ENCODE measurements at regions not wholly inside any gene's neighbourhood (a gene's known extent, or its start where the extent isn't known, plus 50 kb on each side); places are given as distances from the start of the nearest gene placed in this dataset.

DNA sequence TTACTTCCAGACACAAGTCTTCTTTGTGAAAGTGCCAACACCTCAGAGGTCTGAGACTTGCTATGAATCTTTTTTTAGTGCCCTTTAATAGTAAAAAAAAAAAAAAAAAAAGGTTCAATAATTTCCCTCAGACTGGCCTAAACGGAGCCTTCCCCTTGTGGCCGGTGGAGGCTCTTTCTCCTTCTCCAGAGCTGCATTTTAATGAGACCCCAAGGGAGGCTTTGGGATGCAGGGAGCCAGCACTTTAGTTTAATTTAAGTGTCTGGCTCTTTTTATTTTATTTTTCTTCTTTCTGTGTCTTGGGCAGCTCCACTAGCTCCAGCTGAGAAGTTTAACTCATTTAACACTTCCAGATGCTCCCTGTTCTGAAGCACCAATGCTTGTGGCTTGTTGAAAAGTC, 67.8 kb upstream of the MAPK4 start:
- DNase-seq = no peak

DNA sequence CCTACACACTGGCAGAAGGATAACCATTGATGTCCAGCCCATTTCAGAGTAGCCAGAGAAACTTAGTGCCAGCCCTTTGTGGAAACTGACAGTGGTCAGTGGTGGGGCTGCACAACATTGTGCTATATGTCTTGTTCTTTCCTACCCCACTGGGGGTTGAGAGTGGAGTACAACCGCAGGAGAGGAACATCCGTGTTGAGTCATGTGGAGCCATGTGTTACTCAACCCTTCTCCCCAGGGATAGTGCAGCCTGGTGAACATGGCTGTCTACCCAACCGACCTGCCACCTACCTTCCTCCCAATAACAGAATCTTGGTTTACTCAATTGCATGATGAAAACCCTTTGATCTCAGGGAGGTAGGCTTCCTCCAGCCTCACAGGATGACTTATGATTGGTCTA, 65.3 kb upstream of the MAPK4 start:
- no peak for DNase-seq

DNA sequence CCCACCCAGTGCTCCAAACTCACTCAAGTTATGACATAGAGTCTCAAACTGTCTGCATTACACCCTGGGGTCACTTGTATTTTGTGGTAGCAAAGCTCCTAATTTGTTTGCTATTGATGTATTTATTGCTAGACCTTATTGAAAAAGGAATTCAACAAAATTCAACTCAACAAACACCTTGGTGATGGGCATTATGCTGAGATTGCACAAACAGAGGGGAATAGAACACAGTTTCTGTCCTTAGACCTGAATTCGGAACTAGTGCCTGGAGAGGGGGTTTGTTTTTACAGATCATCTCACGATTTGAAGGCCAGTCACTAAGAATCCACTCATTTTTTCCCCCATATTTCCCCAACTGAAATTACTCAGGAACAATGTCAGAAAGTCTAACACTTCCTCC, 53.5 kb upstream of the MAPK4 start:
- no peak for DNase-seq

DNA sequence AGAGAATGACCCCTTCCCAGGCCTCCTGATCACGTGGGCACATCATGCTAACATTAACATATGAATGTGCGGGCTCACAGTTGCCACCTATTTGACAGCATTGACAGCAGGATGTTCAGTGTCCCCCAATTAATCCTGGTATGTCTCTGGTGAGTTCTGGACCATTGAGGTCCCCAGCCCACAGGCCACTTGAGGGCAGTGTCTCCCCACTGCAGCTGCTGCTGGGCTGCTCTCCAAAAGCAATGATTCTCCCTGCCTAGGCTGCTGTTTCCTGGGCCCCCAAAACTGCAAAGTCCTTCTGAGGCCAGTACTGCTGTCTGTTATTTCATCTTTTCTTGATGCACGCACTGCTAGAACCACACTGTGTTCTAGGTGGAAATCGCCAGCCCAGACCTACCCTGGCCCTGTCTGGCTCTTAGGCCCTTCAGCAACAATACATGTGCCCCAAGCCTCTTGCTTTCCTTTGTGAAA, 52.7 kb upstream of the MAPK4 start:
- no peak for DNase-seq

DNA sequence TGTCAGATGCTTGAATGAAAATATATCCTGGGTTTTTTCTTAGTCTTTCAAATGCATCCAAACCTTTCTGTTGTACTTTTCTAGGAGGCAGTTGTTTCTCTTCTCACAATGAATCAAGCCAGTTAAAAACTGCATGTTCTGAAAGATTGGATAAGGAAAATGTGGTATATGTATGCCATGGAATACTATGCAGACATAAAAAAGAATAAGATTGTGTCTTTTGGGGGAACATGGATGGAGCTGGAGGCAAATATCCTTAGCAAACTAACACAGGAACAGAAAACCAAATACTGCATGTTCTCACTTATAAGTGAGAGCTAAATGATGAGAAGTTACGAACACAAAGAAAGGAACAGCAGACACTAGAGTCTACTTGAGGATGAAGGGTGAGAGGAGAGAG, 51.7 kb upstream of the MAPK4 start:
- DNase-seq = no peak

DNA sequence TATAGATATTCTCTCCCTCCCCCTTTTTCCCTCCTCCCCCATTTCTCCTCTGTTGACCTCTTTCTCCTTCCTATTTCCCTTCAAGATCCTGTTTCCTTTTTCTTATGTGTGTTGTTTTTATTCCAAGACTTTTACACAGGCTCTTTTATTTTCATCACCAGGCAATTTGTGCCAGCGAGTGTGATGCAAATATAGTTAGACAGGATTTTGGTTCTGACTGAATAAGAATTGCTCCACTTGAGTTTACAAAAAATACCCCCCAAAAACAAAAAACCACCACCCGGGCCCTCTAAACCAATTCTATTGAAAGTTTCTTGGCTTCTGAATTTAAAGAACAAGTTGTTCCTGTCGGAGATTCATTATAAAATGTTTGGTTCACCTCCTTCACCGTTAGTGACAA, 50.9 kb upstream of the MAPK4 start:
- no peak for DNase-seq
